ENCODE measurements at regions not wholly inside any gene's neighbourhood (a gene's known extent, or its start where the extent isn't known, plus 50 kb on each side); places are given as distances from the start of the nearest gene placed in this dataset.

DNA sequence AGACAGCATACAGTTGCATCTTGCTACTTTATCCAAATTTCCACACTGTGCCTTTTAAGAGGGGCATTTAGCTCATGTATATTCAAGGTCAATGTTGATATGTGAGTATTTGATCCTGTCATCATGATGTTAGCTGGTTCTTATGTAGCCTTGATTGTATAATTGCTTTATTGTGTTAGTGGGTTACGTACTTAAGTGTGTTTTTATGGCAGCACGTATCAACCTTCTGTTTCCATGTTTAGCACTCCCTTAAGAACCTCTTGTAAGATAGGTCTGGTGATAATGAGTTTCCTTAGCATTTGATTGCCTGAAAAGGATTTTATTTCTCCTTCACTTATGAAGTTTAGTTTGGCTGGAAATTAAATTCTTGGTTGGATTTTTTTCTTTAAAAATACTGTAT, 445.2 kb downstream of the NAV3 start:
- no peak overlapping the region for H3K4me3 ChIP-seq (ENCODE audit: low read depth, low read length)
- TF ChIP-seq ZNF132 (tag by site-specific recombination; IDR thresholded peaks at IDR 0.05; ENCODE audit: borderline replicate concordance) (no peak), PRDM1 (tag by site-specific recombination; IDR thresholded peaks at IDR 0.05) (no peak), ZNF561 (tag by site-specific recombination; IDR thresholded peaks at IDR 0.05; ENCODE audit: borderline replicate concordance) (no peak), IKZF3 (tag by site-specific recombination; IDR thresholded peaks at IDR 0.05) (no peak), ZNF169 (tag by site-specific recombination; IDR thresholded peaks at IDR 0.05) (no peak), ZNF37A (tag by site-specific recombination; IDR thresholded peaks at IDR 0.05) (no peak), GLI2 (tag by site-specific recombination; IDR thresholded peaks at IDR 0.05; ENCODE audit: borderline replicate concordance, low read depth) (no peak), ZNF10 (tag by site-specific recombination; IDR thresholded peaks at IDR 0.05) (no peak), HOXD13 (CRISPR knock-in tag; IDR thresholded peaks at IDR 0.05; ENCODE audit: borderline replicate concordance) (no peak), ZSCAN16 (tag by site-specific recombination; IDR thresholded peaks at IDR 0.05) (no peak), ZNF335 (tag by site-specific recombination; conservative IDR thresholded peaks at IDR 0.05) (no peak)
- TF ChIP-seq, protein P1, sequence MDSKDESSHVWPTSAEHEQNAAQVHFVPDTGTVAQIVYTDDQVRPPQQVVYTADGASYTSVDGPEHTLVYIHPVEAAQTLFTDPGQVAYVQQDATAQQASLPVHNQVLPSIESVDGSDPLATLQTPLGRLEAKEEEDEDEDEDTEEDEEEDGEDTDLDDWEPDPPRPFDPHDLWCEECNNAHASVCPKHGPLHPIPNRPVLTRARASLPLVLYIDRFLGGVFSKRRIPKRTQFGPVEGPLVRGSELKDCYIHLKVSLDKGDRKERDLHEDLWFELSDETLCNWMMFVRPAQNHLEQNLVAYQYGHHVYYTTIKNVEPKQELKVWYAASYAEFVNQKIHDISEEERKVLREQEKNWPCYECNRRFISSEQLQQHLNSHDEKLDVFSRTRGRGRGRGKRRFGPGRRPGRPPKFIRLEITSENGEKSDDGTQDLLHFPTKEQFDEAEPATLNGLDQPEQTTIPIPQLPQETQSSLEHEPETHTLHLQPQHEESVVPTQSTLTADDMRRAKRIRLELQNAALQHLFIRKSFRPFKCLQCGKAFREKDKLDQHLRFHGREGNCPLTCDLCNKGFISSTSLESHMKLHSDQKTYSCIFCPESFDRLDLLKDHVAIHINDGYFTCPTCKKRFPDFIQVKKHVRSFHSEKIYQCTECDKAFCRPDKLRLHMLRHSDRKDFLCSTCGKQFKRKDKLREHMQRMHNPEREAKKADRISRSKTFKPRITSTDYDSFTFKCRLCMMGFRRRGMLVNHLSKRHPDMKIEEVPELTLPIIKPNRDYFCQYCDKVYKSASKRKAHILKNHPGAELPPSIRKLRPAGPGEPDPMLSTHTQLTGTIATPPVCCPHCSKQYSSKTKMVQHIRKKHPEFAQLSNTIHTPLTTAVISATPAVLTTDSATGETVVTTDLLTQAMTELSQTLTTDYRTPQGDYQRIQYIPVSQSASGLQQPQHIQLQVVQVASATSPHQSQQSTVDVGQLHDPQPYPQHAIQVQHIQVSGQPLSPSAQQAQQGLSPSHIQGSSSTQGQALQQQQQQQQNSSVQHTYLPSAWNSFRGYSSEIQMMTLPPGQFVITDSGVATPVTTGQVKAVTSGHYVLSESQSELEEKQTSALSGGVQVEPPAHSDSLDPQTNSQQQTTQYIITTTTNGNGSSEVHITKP (tag by site-specific recombination; IDR thresholded peaks at IDR 0.05), result no peak
- ChIA-PET CTCF (no interaction called here), POLR2A (no interaction called here)
- no peaks in the 10 kb centered on the region for H3K9me3 ChIP-seq (ENCODE audit: control insufficient read depth, insufficient read depth, low read depth, low read length)
- H3K27ac ChIP-seq (ENCODE audit: extremely low read depth, low read depth, low read length), result no peak overlapping the region
- H3K36me3 ChIP-seq (ENCODE audit: control insufficient read depth in 2 of 2, insufficient read depth in 1 of 2, low read length in 2 of 2), result no peaks in the 10 kb centered on the region
- H3K4me1 ChIP-seq (ENCODE audit: control insufficient read depth, insufficient read depth, low read length), result no peaks in the 10 kb centered on the region

DNA sequence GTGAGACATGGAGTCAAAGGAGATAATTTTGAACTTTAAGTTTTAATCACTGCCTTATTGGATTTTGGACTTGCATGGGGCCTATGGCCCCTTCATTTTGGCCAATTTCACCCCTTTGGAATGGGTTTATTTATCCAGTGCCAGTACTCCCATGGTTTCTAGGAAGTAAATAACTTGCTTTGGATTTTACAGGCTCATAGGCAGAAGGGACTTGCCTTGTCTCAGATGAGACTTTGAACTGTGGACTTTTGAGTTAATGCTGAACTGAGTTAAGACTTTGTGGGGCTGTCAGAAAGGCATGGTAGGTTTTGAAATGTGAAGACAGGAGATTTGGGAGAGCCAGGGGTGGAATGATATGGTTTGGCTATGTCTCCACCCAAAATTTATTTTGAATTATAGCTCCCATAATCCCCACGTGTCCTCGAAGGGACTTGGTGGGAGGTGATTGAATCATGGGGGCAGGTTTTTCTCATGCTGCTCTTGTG, 448.1 kb downstream of the NAV3 start:
- Histone ChIP-seq H3K27ac (ENCODE audit: extremely low read depth, low read depth, low read length) (no peak overlapping the region), H3K4me1 (ENCODE audit: control insufficient read depth, insufficient read depth, low read length) (no peaks in the 10 kb centered on the region), H3K9me3 (ENCODE audit: control insufficient read depth, insufficient read depth, low read depth, low read length) (no peaks in the 10 kb centered on the region), H3K36me3 (ENCODE audit: control insufficient read depth in 2 of 2, insufficient read depth in 1 of 2, low read length in 2 of 2) (no peaks in the 10 kb centered on the region), H3K4me3 (ENCODE audit: low read depth, low read length) (no peak overlapping the region)
- TF ChIP-seq ZNF366 (tag by site-specific recombination; conservative IDR thresholded peaks at IDR 0.05) (no peak), KLF9 (tag by site-specific recombination; IDR thresholded peaks at IDR 0.05; ENCODE audit: low read depth) (no peak), ZBTB1 (tag by site-specific recombination; IDR thresholded peaks at IDR 0.05) (no peak), OSR2 (tag by site-specific recombination; IDR thresholded peaks at IDR 0.05) (no peak), ZEB2 (tag by site-specific recombination; IDR thresholded peaks at IDR 0.05) (no peak)
- TF ChIP-seq, protein P2, sequence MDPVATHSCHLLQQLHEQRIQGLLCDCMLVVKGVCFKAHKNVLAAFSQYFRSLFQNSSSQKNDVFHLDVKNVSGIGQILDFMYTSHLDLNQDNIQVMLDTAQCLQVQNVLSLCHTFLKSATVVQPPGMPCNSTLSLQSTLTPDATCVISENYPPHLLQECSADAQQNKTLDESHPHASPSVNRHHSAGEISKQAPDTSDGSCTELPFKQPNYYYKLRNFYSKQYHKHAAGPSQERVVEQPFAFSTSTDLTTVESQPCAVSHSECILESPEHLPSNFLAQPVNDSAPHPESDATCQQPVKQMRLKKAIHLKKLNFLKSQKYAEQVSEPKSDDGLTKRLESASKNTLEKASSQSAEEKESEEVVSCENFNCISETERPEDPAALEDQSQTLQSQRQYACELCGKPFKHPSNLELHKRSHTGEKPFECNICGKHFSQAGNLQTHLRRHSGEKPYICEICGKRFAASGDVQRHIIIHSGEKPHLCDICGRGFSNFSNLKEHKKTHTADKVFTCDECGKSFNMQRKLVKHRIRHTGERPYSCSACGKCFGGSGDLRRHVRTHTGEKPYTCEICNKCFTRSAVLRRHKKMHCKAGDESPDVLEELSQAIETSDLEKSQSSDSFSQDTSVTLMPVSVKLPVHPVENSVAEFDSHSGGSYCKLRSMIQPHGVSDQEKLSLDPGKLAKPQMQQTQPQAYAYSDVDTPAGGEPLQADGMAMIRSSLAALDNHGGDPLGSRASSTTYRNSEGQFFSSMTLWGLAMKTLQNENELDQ (tag by site-specific recombination; IDR thresholded peaks at IDR 0.05; ENCODE audit: low read depth), result no peak
- CTCF ChIA-PET, result no interaction called here
- POLR2A ChIA-PET, result no interaction called here

DNA sequence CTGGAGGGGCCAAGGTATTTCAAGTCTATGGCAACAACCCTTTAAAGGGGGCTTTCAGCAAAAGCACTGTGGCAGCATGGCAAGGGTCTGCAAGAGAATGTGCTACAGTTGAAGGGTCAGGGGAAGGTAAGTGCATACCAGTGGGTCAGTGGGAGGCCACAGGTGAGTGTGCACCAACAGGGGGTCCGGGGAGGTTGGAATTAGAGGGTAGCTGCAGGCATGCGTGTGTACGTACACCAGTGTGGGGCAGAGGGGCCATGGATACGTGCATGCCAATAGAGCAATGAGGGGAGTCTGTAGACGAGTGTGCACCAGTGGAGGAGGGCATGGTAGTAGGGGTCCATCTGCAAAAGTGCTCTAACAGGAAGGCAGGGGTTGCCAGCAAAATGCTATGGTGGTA, 448.9 kb downstream of the NAV3 start:
- CTCF ChIA-PET, result no interaction called here
- H3K36me3 ChIP-seq (ENCODE audit: control insufficient read depth in 2 of 2, insufficient read depth in 1 of 2, low read length in 2 of 2), result no peaks in the 10 kb centered on the region
- H3K4me3 ChIP-seq (ENCODE audit: low read depth, low read length), result no peak overlapping the region
- H3K9me3 ChIP-seq (ENCODE audit: control insufficient read depth, insufficient read depth, low read depth, low read length), result no peaks in the 10 kb centered on the region
- no peaks in the 10 kb centered on the region for H3K4me1 ChIP-seq (ENCODE audit: control insufficient read depth, insufficient read depth, low read length)
- POLR2A ChIA-PET, result no interaction called here
- H3K27ac ChIP-seq (ENCODE audit: extremely low read depth, low read depth, low read length), result no peak overlapping the region
- TF ChIP-seq ZNF366 (tag by site-specific recombination; conservative IDR thresholded peaks at IDR 0.05), result no peak
- no peak for TF ChIP-seq GFI1B (tag by site-specific recombination; IDR thresholded peaks at IDR 0.05)
- no peak for TF ChIP-seq ZNF324 (tag by site-specific recombination; IDR thresholded peaks at IDR 0.05)
- TF ChIP-seq ZFP3 (tag by site-specific recombination; IDR thresholded peaks at IDR 0.05; ENCODE audit: low read depth), result no peak
- TF ChIP-seq ZNF10 (tag by site-specific recombination; IDR thresholded peaks at IDR 0.05), result no peak
- TF ChIP-seq ZNF121 (tag by site-specific recombination; IDR thresholded peaks at IDR 0.05), result no peak
- TF ChIP-seq, protein P3, sequence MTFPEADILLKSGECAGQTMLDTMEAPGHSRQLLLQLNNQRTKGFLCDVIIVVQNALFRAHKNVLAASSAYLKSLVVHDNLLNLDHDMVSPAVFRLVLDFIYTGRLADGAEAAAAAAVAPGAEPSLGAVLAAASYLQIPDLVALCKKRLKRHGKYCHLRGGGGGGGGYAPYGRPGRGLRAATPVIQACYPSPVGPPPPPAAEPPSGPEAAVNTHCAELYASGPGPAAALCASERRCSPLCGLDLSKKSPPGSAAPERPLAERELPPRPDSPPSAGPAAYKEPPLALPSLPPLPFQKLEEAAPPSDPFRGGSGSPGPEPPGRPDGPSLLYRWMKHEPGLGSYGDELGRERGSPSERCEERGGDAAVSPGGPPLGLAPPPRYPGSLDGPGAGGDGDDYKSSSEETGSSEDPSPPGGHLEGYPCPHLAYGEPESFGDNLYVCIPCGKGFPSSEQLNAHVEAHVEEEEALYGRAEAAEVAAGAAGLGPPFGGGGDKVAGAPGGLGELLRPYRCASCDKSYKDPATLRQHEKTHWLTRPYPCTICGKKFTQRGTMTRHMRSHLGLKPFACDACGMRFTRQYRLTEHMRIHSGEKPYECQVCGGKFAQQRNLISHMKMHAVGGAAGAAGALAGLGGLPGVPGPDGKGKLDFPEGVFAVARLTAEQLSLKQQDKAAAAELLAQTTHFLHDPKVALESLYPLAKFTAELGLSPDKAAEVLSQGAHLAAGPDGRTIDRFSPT (tag by site-specific recombination; IDR thresholded peaks at IDR 0.05), result no peak
- TF ChIP-seq ZNF660 (tag by site-specific recombination; IDR thresholded peaks at IDR 0.05), result no peak
- no peak for TF ChIP-seq ZNF596 (tag by site-specific recombination; IDR thresholded peaks at IDR 0.05)
- TF ChIP-seq ZNF140 (tag by site-specific recombination; IDR thresholded peaks at IDR 0.05), result no peak
- TF ChIP-seq OSR2 (tag by site-specific recombination; IDR thresholded peaks at IDR 0.05), result no peak

Measured in HEK293 (cell line).